IPS-NIHi11 (cell line): ENCODE measurements at regions not wholly inside any gene's neighbourhood (a gene's known extent, or its start where the extent isn't known, plus 50 kb on each side); places are given as distances from the start of the nearest gene placed in this dataset.
A peak's percentile ranks its signal among the peaks of the same experiment; 100 is the strongest.

Source experiments
- DNase-seq: peaks from one replicate; pipeline ENCODE4 v3.0.0; 2012; ENCODE audit warnings: mixed read lengths, low spot score

GRCh38 chr11:42200311-42200710 lies 740.9 kb upstream of the LRRC4C start:
- DNase-seq: no peak

GRCh38 chr11:42201603-42202148 lies 742.2 kb upstream of the LRRC4C start:
- no peak for DNase-seq

- no peak for DNase-seq
Observed at GRCh38 chr11:42205518-42205917, 746.1 kb upstream of the LRRC4C start.

GRCh38 chr11:42225664-42226063 lies 766.2 kb upstream of the LRRC4C start:
- DNase-seq: no peak

- DNase-seq: peak; percentile 11
Observed at GRCh38 chr11:42232673-42233072, 773.2 kb upstream of the LRRC4C start.

- DNase-seq: no peak
Observed at GRCh38 chr11:42234451-42234951, 775.0 kb upstream of the LRRC4C start.

GRCh38 chr11:42237701-42238235 lies 778.3 kb upstream of the LRRC4C start:
- no peak for DNase-seq

GRCh38 chr11:42239188-42239587 lies 779.7 kb upstream of the LRRC4C start:
- DNase-seq: no peak

- no peak for DNase-seq
Observed at GRCh38 chr11:42243385-42243784, 783.9 kb upstream of the LRRC4C start.

- no peak for DNase-seq
Observed at GRCh38 chr11:42244376-42244775, 784.9 kb upstream of the LRRC4C start.

GRCh38 chr11:42249401-42249800 lies 789.9 kb upstream of the LRRC4C start:
- DNase-seq: no peak

GRCh38 chr11:42249956-42250355 lies 790.5 kb upstream of the LRRC4C start:
- DNase-seq: no peak

GRCh38 chr11:42251984-42252383 lies 792.5 kb upstream of the LRRC4C start:
- no peak for DNase-seq

GRCh38 chr11:42253156-42253555 lies 793.7 kb upstream of the LRRC4C start:
- no peak for DNase-seq

- DNase-seq: no peak
Observed at GRCh38 chr11:42255906-42256305, 796.5 kb upstream of the LRRC4C start.

GRCh38 chr11:42257534-42257933 lies 798.1 kb upstream of the LRRC4C start:
- no peak for DNase-seq

- no peak for DNase-seq
Observed at GRCh38 chr11:42265072-42265471, 805.6 kb upstream of the LRRC4C start.

GRCh38 chr11:42271306-42271705 lies 811.9 kb upstream of the LRRC4C start:
- no peak for DNase-seq

GRCh38 chr11:42273977-42274376 lies 814.5 kb upstream of the LRRC4C start:
- no peak for DNase-seq

GRCh38 chr11:42296910-42297309 lies 837.5 kb upstream of the LRRC4C start:
- DNase-seq: no peak

GRCh38 chr11:42299780-42300179 lies 840.3 kb upstream of the LRRC4C start:
- DNase-seq: no peak

GRCh38 chr11:42301777-42302176 lies 842.3 kb upstream of the LRRC4C start:
- DNase-seq: no peak

GRCh38 chr11:42311514-42311913 lies 852.1 kb upstream of the LRRC4C start:
- no peak for DNase-seq

GRCh38 chr11:42311944-42312343 lies 852.5 kb upstream of the LRRC4C start:
- DNase-seq: no peak
